PC-9 (cell line): ENCODE measurements at regions not wholly inside any gene's neighbourhood (a gene's known extent, or its start where the extent isn't known, plus 50 kb on each side); places are given as distances from the start of the nearest gene placed in this dataset.

Source experiments
- EZH2 ChIP-seq: fragments of 200-600 bp; sonication (generic); IDR thresholded peaks from 2 replicates; pipeline ENCODE4 v1.8.0; 2017; ENCODE audit warnings: antibody characterized with exemption, low read depth
- TF ChIP-seq, protein P1 (sequence below): fragments of 200-600 bp; sonication (generic); conservative IDR thresholded peaks from 2 replicates; pipeline ENCODE4 v1.6.1; 2017; ENCODE audit warnings: mixed run types, antibody characterized with exemption, mild to moderate bottlenecking, moderate library complexity

- TF ChIP-seq, protein P1, sequence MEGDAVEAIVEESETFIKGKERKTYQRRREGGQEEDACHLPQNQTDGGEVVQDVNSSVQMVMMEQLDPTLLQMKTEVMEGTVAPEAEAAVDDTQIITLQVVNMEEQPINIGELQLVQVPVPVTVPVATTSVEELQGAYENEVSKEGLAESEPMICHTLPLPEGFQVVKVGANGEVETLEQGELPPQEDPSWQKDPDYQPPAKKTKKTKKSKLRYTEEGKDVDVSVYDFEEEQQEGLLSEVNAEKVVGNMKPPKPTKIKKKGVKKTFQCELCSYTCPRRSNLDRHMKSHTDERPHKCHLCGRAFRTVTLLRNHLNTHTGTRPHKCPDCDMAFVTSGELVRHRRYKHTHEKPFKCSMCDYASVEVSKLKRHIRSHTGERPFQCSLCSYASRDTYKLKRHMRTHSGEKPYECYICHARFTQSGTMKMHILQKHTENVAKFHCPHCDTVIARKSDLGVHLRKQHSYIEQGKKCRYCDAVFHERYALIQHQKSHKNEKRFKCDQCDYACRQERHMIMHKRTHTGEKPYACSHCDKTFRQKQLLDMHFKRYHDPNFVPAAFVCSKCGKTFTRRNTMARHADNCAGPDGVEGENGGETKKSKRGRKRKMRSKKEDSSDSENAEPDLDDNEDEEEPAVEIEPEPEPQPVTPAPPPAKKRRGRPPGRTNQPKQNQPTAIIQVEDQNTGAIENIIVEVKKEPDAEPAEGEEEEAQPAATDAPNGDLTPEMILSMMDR, result no peak
- TF ChIP-seq EZH2, result no peak
These were observed 96.6 kb upstream of the G2E3 start for GRCh38 chr14:30462358-30462757.
